Esophagus squamous epithelium (tissue), 4 donors: ENCODE measurements at regions not wholly inside any gene's neighbourhood (a gene's known extent, or its start where the extent isn't known, plus 50 kb on each side); places are given as distances from the start of the nearest gene placed in this dataset.

Experiments used
- CTCF ChIP-seq, 6 experiments: fragments of 450-650 bp in 4 of 6; fragments of 200-600 bp in 2 of 6; sonication (generic) in 2 of 6; IDR thresholded peaks; one replicate each; pipeline ENCODE4 v1.5.1; 2016 to 2019; ENCODE audit warnings: antibody characterized with exemption in 6 of 6, mild to moderate bottlenecking in 4 of 6, moderate library complexity in 4 of 6
- POLR2A ChIP-seq, 4 donors: fragments of 450-650 bp; IDR thresholded peaks; one replicate each; pipeline ENCODE4 v1.6.1; 2017; ENCODE audit warnings: antibody characterized with exemption in 4 of 4, mild to moderate bottlenecking in 4 of 4, moderate library complexity in 3 of 4

GRCh38 chr16:49914657-49915056, 58.7 kb upstream of the ZNF423 start:
- TF ChIP-seq CTCF (IDR thresholded peaks at IDR 0.05) = no peak
- TF ChIP-seq POLR2A (IDR thresholded peaks at IDR 0.05) = no peak
